Chondrocyte (in vitro differentiated cells): ENCODE measurements at regions not wholly inside any gene's neighbourhood (a gene's known extent, or its start where the extent isn't known, plus 50 kb on each side); places are given as distances from the start of the nearest gene placed in this dataset.

Source experiments
- DNase-seq: peaks from one replicate; pipeline ENCODE4 v3.0.0; 2021; ENCODE audit warnings: mixed read lengths, low spot score
- H3K27ac Mint-ChIP-seq: one replicate; pipeline ENCODE4 v1.8.0; 2021; ENCODE audit warnings: mild to moderate bottlenecking, moderate library complexity, mixed read lengths; ENCODE audit not compliant: unreplicated experiment
- H3K27me3 Mint-ChIP-seq: 2 replicates; pipeline ENCODE4 v1.8.0; 2021; ENCODE audit warnings: low read depth, mixed read lengths
- H3K36me3 Mint-ChIP-seq: 2 replicates; pipeline ENCODE4 v1.8.0; 2021; ENCODE audit warnings: low read depth, mixed read lengths
- H3K4me1 Mint-ChIP-seq: 2 replicates; pipeline ENCODE4 v1.8.0; 2021; ENCODE audit warnings: low read depth, mild to moderate bottlenecking, mixed read lengths
- H3K4me3 Mint-ChIP-seq: one replicate; pipeline ENCODE4 v1.8.0; 2021; ENCODE audit warnings: mild to moderate bottlenecking, moderate library complexity, mixed read lengths; ENCODE audit not compliant: unreplicated experiment
- H3K9me3 Mint-ChIP-seq: 2 replicates; pipeline ENCODE4 v1.8.0; 2021; ENCODE audit warnings: low read depth, mixed read lengths
- TF ChIP-seq, protein P1 (sequence below): fragments of 200-600 bp; sonication (generic); IDR thresholded peaks from 2 replicates; pipeline ENCODE4 v1.5.0; 2021; ENCODE audit warnings: antibody characterized with exemption, mild to moderate bottlenecking, moderate library complexity

DNA sequence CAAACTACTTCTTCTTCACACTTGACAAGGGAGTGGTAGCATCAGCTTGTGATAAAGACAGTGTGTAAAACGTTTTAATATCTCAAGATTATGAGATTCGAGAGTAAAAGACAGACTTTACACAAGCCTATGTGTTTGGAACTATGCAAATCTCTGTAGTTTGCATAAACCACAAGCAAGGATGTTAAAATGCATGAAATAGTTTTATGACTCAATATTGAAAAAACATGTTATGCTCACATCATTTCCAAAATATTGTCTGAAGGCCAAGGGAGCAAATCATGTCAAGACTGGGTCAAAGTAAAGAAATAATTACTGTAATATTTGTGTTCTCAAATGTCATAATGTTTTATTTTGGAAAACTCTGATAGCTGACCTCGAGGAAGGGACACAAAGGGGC is 316.8 kb upstream of the KLF12 start:
- Mint-ChIP-seq H3K27ac (no peak overlapping the region), H3K4me1 (peaks cover 23% of the 10 kb centered on the region), H3K27me3 (no peaks in the 10 kb centered on the region), H3K9me3 (peaks cover 10% of the 10 kb centered on the region), H3K4me3 (no peak overlapping the region), H3K36me3 (no peaks in the 10 kb centered on the region)
- DNase-seq: no peak
- TF ChIP-seq, protein P1, sequence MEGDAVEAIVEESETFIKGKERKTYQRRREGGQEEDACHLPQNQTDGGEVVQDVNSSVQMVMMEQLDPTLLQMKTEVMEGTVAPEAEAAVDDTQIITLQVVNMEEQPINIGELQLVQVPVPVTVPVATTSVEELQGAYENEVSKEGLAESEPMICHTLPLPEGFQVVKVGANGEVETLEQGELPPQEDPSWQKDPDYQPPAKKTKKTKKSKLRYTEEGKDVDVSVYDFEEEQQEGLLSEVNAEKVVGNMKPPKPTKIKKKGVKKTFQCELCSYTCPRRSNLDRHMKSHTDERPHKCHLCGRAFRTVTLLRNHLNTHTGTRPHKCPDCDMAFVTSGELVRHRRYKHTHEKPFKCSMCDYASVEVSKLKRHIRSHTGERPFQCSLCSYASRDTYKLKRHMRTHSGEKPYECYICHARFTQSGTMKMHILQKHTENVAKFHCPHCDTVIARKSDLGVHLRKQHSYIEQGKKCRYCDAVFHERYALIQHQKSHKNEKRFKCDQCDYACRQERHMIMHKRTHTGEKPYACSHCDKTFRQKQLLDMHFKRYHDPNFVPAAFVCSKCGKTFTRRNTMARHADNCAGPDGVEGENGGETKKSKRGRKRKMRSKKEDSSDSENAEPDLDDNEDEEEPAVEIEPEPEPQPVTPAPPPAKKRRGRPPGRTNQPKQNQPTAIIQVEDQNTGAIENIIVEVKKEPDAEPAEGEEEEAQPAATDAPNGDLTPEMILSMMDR: no peak

DNA sequence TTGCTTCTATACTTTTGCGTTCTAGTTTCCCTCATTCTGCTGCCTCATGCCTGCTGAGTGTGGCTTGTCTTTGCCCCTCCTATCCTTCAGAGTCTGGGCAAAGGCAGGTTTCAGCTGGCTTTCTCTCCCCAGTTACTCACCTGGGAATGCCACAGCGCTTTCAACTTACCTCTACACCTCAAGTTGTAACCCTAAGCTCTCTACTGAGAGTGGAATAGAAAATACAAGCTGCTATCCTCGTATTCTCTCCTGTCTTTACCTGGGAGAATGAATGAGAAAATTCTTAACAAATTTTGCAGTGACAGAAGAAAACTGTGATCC is 316.3 kb upstream of the KLF12 start:
- Mint-ChIP-seq H3K36me3 (no peaks in the 10 kb centered on the region), H3K4me3 (no peak overlapping the region)

DNA sequence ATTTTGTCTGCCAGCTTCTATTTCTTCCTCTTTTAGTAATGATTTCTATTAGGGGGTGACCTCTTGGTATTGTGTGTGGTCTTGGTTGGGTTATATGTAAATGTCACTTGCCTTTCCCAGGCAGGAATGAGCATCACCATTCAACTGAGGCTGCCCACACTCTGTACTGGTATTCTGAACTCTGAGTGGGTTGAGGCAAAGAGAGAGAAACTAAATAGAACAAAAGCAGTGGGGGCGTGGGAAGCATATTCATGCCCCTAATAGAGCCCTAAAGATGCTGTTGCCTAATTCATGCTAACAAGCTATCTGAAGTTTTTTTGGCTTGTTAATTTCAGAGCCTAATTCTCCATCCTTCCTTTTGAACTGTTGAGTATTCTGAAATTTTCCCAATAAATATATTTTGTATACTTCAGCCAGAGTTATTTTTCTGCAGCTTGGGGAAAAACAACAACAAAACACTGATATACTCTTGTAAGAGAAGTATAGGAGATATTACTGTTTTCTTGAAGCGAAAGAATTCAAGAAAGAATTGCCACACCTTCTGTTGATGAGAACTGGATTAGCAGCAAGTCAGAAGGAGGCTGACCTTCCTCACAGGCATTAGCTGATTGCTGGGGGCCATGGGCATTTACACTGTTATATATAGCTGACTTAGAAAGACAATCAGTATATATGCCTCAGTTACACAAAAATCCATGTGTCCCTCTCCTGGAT is 315.8 kb upstream of the KLF12 start:
- TF ChIP-seq, protein P1: no peak
- Mint-ChIP-seq H3K9me3 (peaks cover 4% of the 10 kb centered on the region), H3K4me1 (peaks cover 31% of the 10 kb centered on the region), H3K36me3 (no peaks in the 10 kb centered on the region), H3K4me3 (no peak overlapping the region), H3K27me3 (no peaks in the 10 kb centered on the region), H3K27ac (no peak overlapping the region)
- DNase-seq: no peak

More for the DNA sequence above, 316.3 kb upstream of the KLF12 start:
- H3K9me3 Mint-ChIP-seq: peaks cover 9% of the 10 kb centered on the region
- peaks cover 26% of the 10 kb centered on the region for H3K4me1 Mint-ChIP-seq
- no peak overlapping the region for H3K27ac Mint-ChIP-seq
- H3K27me3 Mint-ChIP-seq: no peaks in the 10 kb centered on the region
- TF ChIP-seq, protein P1: no peak
- no peak for DNase-seq

DNA sequence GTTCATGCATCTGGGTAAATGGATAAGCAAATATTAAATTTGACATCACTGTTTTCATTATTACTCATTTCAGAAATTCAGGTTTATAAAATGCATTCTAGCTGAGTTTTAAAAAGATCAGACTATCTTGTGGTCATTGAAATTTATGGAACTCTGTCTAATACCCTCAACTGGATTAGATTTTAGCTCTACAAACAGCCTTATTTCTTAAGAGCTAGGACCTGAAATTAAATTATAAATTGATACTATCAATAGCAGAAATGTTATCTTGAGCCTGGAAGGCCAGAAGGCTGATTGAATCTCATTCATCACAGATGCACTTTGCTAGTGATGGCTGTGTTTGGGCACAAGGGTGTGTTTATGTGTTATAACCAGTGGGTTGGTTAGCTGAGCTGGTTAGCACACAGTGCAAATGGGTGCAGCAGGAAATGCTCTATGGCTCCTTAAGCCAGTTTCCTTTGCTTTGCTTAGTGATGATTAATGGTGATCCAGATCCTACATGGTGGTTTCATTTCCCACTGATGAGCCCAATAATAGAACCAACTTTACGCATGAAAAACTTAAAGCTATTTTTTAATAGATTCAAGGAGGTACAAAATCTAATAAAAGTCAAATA is 310.8 kb upstream of the KLF12 start:
- Mint-ChIP-seq H3K27ac (no peak overlapping the region), H3K27me3 (no peaks in the 10 kb centered on the region), H3K4me3 (no peak overlapping the region), H3K4me1 (peaks cover 28% of the 10 kb centered on the region), H3K9me3 (peaks cover 13% of the 10 kb centered on the region), H3K36me3 (peaks cover 1% of the 10 kb centered on the region)
- TF ChIP-seq, protein P1: no peak
- DNase-seq: no peak

DNA sequence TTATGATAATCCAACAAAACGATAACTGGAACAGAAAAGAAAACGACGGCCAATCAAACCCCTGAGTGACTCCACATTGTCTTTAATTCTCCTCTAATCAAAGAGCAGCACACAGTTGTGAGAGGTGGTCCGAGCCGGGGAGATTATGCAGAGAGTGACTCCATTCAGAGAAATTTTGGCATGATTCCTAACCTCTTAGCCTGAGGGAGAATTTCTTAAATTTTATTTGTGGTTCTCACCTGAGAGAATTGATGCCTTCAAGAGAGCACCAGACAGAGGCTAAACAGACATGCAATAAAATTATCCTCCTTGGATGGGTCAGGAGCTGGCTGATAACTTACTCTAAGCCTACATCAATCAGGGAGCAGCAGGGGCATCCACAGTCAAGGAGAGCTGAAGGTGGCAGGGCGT is 310.0 kb upstream of the KLF12 start:
- peak overlapping the region; percentile 65 for H3K27ac Mint-ChIP-seq
- no peak for DNase-seq
- peaks cover 13% of the 10 kb centered on the region for H3K9me3 Mint-ChIP-seq
- peaks cover 28% of the 10 kb centered on the region for H3K4me1 Mint-ChIP-seq
- no peak overlapping the region for H3K4me3 Mint-ChIP-seq
- H3K27me3 Mint-ChIP-seq: no peaks in the 10 kb centered on the region
- TF ChIP-seq, protein P1: no peak
- H3K36me3 Mint-ChIP-seq: peaks cover 1% of the 10 kb centered on the region
